ACHN (cell line): ENCODE measurements at regions not wholly inside any gene's neighbourhood (a gene's known extent, or its start where the extent isn't known, plus 50 kb on each side); places are given as distances from the start of the nearest gene placed in this dataset.
"Not testable (repeated sequence)": the region's sequence is repeated elsewhere in the genome, so short reads cannot be mapped to it uniquely, and the experiment has no call there.

Experiments used
- DNase-seq: peaks from one replicate; pipeline ENCODE4 v3.0.0-alpha.2; 2015
- in situ Hi-C: cut with HindIII; loops from 2 replicates; pipeline ENCODE4 v1.10.0; 2017; ENCODE audit warnings: low sequenced_read_pairs, low pct_ligation_motif_present, low pct_unique_long_range_greater_than_20kb

DNA sequence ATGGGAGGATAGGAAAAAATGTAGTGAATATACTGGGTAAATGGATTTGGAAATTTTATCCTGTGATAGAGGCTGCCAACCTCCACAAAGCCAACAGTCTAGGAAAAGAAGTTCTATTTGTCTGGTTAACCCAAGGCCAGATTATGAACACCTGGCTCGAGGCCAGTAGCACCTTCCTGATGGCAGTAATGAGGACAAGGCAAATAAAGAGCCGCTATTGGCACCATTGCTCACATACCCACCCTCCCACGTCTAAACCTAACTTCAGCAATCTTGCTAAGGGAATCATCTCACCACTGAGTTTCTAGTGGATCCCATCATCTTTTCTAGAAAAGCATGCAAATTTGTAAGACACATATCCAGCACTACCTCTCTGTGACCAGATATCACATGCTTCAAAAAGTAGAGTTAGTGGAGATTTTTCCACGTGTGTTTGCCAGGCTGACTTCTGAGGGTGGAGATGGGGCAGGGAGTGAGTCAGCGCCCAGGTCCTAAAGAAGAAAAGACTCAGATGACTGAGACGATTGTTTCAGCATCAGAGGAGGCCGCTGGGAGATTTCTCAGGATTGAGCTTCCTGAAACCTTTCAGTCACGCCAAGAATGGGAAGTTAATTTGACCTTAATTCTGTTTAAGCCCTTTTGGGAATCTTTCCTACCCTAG, 362.9 kb downstream of the EMP1 start:
- DNase-seq, result no peak
- in situ Hi-C loops, result no loop called here

DNA sequence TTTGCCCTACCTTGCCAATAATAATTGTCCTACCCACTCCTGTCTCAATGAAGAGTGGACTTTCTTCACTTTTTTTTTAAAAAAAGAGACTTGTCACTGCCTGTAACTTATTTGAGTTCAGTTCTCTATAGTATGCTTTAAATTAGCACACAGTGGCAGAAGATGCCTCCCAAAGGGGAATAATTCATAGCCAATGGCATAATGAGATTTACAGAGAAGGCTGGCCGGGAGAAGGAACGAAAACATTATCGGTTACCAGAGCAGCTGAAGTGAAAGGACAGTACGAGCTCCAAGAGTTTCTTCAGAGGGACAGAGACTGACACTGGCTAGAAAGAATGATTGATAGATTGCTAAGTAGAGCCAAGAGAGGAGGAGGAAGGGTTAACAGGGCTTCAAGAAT, 356.3 kb downstream of the EMP1 start:
- in situ Hi-C loops, result no loop called here
- no peak for DNase-seq

- DNase-seq, result no peak
- in situ Hi-C loops, result loop anchor here (25.0 kb wide), 1 partner anchor 185 kb away; no protein-coding TSS in a partner anchor
Observed at GRCh38 chr12:13547283-13547682, 350.8 kb downstream of the EMP1 start.

GRCh38 chr12:13546231-13546630, 349.7 kb downstream of the EMP1 start:
- no peak for DNase-seq
- in situ Hi-C loops, result loop anchor here (25.0 kb wide), 1 partner anchor 184 kb away; no protein-coding TSS in a partner anchor

GRCh38 chr12:13539051-13539450, 342.5 kb downstream of the EMP1 start:
- in situ Hi-C loops, result loop anchor here (25.0 kb wide), 1 partner anchor 177 kb away; no protein-coding TSS in a partner anchor
- no peak for DNase-seq

DNA sequence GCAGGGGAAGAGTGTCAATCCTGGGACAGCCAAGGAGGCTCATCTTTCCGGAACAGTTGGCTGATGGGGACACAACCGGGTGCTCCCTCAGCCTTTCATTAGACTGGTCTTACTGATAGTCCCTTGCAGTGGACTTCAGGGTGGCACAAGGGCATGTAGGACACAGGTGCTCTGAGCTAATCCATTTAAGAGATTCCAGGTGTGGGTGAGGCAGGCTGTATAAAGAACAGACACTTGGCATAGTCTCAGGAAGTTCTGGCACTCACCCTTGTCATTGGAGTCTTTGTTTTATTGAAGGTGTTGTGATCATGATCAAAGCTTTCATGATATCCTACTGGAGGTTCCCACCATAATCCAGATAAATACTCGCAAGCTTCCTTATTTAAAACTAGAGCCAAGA, 341.6 kb downstream of the EMP1 start:
- DNase-seq, result no peak
- in situ Hi-C loops, result loop anchor here (25.0 kb wide), 1 partner anchor 176 kb away; no protein-coding TSS in a partner anchor

- in situ Hi-C loops, result loop anchor here (25.0 kb wide), 1 partner anchor 175 kb away; no protein-coding TSS in a partner anchor
- no peak for DNase-seq
Observed at GRCh38 chr12:13537623-13538022, 341.1 kb downstream of the EMP1 start.

DNA sequence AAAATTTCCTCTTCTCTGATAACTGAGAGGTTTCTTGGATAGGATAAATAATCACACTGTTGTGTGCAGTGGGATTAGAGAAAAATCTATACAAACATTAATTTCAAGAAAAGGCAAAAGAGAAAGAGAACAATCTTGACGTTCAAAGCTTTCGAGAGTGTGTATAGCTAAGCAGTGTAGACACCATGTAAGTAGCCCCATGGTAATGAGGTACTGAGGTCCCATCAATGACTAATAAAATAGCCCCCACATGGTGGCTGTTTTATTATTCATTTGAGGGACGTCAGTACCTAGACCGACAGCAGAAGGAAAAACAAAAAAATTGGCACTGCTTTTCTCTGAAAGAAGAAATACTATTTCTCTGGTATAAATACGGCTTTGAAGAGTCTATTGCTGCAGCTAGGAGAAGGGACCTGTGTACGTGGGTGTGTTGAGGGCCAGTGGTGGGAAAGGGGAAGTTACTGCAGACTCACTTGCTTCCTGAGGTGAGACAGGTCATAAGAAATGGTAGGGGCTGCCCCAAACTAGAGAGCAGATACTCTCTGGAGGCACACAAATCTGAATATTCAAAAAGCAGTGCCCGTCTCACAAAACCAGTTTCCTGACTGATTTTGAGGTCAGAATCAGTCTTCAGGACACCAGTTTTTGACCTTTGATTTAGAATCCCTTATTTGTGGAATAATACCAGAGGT, 339.8 kb downstream of the EMP1 start:
- no peak for DNase-seq
- in situ Hi-C loops, result loop anchor here (25.0 kb wide), 1 partner anchor 174 kb away; no protein-coding TSS in a partner anchor

GRCh38 chr12:13534645-13535398, 338.3 kb downstream of the EMP1 start:
- peak; percentile 84 for DNase-seq
- in situ Hi-C loops, result loop anchor here (25.0 kb wide), 1 partner anchor 173 kb away; no protein-coding TSS in a partner anchor

- in situ Hi-C loops, result loop anchor here (25.0 kb wide), 1 partner anchor 172 kb away; no protein-coding TSS in a partner anchor
- no peak for DNase-seq
Observed at GRCh38 chr12:13534242-13534641, 337.7 kb downstream of the EMP1 start.

DNA sequence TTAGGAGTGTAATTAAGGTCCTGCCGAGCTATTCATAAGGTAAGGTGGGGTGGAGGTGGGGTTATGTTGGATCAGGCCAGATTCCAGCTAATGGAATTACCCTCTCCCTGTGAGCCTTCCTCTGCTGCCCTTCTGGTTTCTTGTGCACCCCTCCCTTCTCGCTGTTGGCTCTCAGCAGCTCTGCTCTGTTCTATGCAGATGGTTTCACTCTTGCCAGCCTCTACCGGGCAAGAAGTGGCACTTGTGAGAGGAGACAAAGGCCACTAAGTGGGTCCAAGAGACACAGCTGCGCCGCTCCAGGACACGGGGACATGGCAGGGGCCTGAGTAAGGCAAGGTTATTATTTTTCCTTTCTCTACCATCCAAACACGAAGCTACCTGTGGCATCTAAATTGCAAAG, 334.4 kb downstream of the EMP1 start:
- in situ Hi-C loops, result loop anchor here (25.0 kb wide), 1 partner anchor 169 kb away; no protein-coding TSS in a partner anchor
- no peak for DNase-seq

DNA sequence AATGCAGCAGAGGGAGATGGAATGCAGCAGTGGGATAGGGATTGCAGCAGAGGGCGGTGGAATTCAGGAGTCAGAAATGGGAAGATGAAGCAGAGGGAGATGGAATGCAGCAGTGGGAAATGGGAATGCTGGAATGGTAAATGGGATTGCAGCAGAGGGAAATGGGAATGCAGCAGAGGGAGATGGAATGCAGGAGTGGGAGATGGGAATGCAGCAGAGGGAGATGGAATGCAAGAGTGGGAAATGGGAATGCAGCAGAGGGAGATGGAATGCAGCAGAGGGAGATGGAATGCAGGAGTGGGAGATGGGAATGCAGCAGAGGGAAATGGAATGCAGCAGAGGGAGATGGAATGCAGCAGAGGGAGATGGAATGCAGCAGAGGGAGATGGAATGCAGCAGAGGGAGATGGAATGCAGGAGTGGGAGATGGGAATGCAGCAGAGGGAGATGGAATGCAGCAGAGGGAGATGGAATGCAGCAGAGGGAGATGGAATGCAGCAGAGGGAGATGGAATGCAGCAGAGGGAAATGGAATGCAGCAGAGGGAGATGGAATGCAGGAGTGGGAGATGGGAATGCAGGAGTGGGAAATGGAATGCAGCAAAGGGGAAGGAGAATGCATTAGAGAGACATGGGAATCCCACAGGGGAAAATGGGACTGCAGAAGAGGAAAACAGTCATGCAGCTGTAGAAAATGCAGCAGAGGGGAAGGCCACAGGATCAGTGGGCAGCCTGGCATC, 329.8 kb downstream of the EMP1 start:
- in situ Hi-C loops, result loop anchor here (25.0 kb wide), 1 partner anchor 164 kb away; no protein-coding TSS in a partner anchor
- DNase-seq, result peak; percentile 60

DNA sequence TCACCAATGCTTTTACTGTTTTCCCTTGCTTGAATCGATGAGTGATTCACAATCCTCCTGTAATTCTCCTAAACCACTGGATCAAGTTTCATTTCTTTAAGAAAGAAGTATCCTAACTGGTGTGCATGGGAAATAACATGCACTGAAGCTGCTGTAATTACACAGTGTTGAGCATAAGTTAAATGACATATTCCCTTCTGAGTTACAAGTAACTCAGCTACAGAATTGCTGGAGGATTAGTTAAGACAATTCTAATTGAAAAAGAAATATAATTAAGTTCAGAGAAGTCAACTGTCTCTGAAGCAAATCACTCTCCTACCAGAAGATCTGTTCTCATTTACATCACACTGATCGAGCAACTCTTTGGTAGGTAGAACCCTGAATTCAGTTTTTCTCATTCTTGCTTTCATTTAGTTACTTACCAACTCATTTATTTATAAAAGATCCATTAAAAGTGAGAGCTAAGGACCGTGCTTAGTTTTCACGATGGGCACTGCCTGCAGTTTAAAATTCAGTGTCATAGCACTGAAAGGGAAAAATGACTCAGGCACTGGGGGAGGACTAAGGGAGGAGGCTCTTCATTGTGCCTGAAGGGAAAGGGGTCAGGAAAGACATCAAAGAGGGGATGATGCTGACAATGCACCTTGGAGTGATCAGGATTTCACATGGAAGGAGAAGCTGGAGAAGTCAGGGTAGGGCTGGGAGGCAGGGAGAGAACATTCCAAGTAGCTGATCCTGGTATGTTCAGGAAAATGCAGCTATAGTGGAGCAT, 327.2 kb downstream of the EMP1 start:
- no peak for DNase-seq
- in situ Hi-C loops, result no loop called here

- DNase-seq, in situ Hi-C loops: not testable (repeated sequence)
Observed at GRCh38 chr12:13518034-13518433, 321.5 kb downstream of the EMP1 start.

- no peak for DNase-seq
- in situ Hi-C loops, result no loop called here
Observed at GRCh38 chr12:13509740-13510139, 313.2 kb downstream of the EMP1 start.

DNA sequence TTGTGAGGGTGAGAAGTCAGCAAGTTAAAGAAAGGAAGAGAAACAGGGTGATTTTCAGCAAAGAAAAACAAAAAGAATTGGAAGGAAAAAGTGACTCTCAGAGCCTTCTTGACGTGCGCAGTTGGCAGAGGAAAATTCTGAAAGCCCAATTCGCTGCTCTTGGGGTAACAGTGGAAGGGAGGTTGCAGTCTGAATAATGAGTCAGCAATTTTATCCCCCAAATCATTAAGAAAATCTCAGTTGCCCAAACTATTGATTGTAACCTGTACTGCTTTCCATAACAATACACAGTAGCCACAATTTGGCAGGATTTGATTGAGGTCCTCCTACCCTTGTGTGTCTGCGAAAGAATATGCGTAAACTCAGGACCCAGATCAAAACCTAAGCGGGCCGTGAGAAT, 309.1 kb downstream of the EMP1 start:
- in situ Hi-C loops, result no loop called here
- no peak for DNase-seq

DNA sequence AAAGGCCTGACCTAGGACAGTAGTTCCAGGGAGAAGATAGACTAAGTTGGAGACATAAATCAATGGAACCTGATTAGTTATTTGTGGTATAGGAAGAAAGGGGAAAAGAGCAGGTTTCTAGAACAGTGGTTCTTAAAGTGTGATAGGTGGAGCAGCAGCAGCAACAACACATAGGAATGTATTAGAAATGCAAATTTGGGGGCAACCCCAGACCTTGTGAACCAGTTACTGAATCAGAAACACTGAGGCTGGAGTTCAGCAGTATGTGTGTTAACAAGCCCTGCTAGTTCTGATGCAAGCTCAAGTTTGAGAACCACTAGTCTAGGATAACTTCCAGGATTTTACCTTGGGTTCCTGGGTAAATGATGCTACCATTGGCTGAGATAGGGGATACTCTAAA, 308.7 kb downstream of the EMP1 start:
- DNase-seq, result no peak
- in situ Hi-C loops, result no loop called here

DNA sequence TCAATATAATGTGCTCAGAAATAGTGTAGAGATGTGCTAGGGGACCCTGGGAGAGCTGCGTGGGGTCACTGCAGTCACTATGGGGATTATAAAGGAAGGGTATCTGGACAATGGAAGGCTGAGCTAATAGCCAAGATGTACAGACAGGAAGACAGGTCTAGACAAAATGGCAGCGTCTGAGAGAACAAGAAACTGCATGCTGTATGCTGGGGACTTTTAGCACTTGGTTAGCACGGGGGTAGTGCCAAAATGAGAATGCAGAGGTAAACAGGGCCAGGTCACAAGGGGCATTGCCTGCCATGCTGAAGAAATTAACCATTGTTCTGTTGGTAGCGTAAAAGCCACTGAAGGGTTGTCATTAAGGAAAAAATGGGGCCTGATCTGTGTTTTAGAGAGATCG, 308.2 kb downstream of the EMP1 start:
- DNase-seq, result no peak
- in situ Hi-C loops, result no loop called here
